Neuronal stem cell (in vitro differentiated cells): ENCODE measurements at regions not wholly inside any gene's neighbourhood (a gene's known extent, or its start where the extent isn't known, plus 50 kb on each side); places are given as distances from the start of the nearest gene placed in this dataset.
A peak's percentile ranks its signal among the peaks of the same experiment; 100 is the strongest.

Source experiments
- DNase-seq: peaks from one replicate; pipeline ENCODE4 v3.0.0-alpha.2; 2013; ENCODE audit warnings: low spot score
- H2AFZ ChIP-seq: one replicate; pipeline ENCODE4 v1.6.1; 2013; ENCODE audit warnings: mild to moderate bottlenecking, low read length, inconsistent platforms
- H2AK5ac ChIP-seq: 2 replicates; pipeline ENCODE4 v1.6.1; 2013; ENCODE audit warnings: low read depth, mild to moderate bottlenecking, inconsistent platforms, low read length, moderate library complexity, mixed read lengths
- H2BK120ac ChIP-seq: 2 replicates; pipeline ENCODE4 v1.6.1; 2013; ENCODE audit warnings: low read depth, mild to moderate bottlenecking, inconsistent platforms, low read length, moderate library complexity, mixed read lengths
- H2BK12ac ChIP-seq: one replicate; pipeline ENCODE4 v1.6.1; 2013; ENCODE audit warnings: low read length, inconsistent platforms
- H2BK15ac ChIP-seq: 2 replicates; pipeline ENCODE4 v1.6.1; 2013; ENCODE audit warnings: mild to moderate bottlenecking, low read length, inconsistent platforms, mixed read lengths
- H2BK5ac ChIP-seq: one replicate; pipeline ENCODE4 v1.6.1; 2013; ENCODE audit warnings: inconsistent platforms, mild to moderate bottlenecking, low read length, moderate library complexity
- H3K14ac ChIP-seq: one replicate; pipeline ENCODE4 v1.6.1; 2013; ENCODE audit warnings: low read length, inconsistent platforms
- H3K18ac ChIP-seq: 2 replicates; pipeline ENCODE4 v1.6.1; 2013; ENCODE audit warnings: low read length, inconsistent platforms
- H3K23ac ChIP-seq: 2 replicates; pipeline ENCODE4 v1.6.1; 2013; ENCODE audit warnings: low read depth, mild to moderate bottlenecking, mixed read lengths, low read length, inconsistent platforms; ENCODE audit not compliant: poor library complexity
- H3K27ac ChIP-seq: replicated peaks from 3 replicates; pipeline ENCODE4 v1.5.1; 2013; ENCODE audit warnings: low read length, inconsistent platforms
- H3K27me3 ChIP-seq, 3 experiments: 2 replicates each; pipeline ENCODE4 v1.6.1; 2013; ENCODE audit warnings: low read length in 3 of 3, mild to moderate bottlenecking in 2 of 3, inconsistent platforms in 1 of 3, low read depth in 1 of 3, mixed read lengths in 1 of 3, moderate library complexity in 1 of 3; ENCODE audit not compliant: control insufficient read depth in 3 of 3, insufficient read depth in 3 of 3
- H3K36me3 ChIP-seq, 2 donors: replicated peaks in 1 of 2; 2 replicates each; pipeline ENCODE4 v1.6.1; 2013; ENCODE audit warnings: low read length in 2 of 2; ENCODE audit not compliant: control insufficient read depth in 2 of 2, insufficient read depth in 2 of 2
- H3K4ac ChIP-seq: 2 replicates; pipeline ENCODE4 v1.6.1; 2013; ENCODE audit warnings: inconsistent platforms, mild to moderate bottlenecking, low read length, moderate library complexity
- H3K4me1 ChIP-seq, 2 donors: 1 replicate in 1 of 2; 2 replicates in 1 of 2; pipeline ENCODE4 v1.6.1; 2013; ENCODE audit warnings: low read length in 2 of 2, low read depth in 1 of 2; ENCODE audit not compliant: control insufficient read depth in 2 of 2, insufficient read depth in 1 of 2
- H3K4me2 ChIP-seq: one replicate; pipeline ENCODE4 v1.6.1; 2013; ENCODE audit warnings: mild to moderate bottlenecking, low read length, inconsistent platforms; ENCODE audit not compliant: insufficient read depth, poor library complexity, severe bottlenecking
- H3K4me3 ChIP-seq, 2 donors: 2 replicates each; pipeline ENCODE4 v1.5.1; 2013; ENCODE audit warnings: low read length in 2 of 2, mild to moderate bottlenecking in 2 of 2, inconsistent platforms in 1 of 2, moderate library complexity in 1 of 2
- H3K79me1 ChIP-seq: one replicate; pipeline ENCODE4 v1.6.1; 2013; ENCODE audit warnings: low read depth, mild to moderate bottlenecking, inconsistent platforms, low read length, moderate library complexity
- H3K9ac ChIP-seq: one replicate; pipeline ENCODE4 v1.6.1; 2013; ENCODE audit warnings: mild to moderate bottlenecking, low read depth, low read length, inconsistent platforms; ENCODE audit not compliant: poor library complexity
- H3K9me3 ChIP-seq, 2 donors: replicated peaks in 1 of 2; 2 replicates each; pipeline versions ENCODE3 to v1.6.1; 2013; ENCODE audit warnings: low read length in 2 of 2, mild to moderate bottlenecking in 2 of 2, inconsistent platforms in 1 of 2, low read depth in 1 of 2, mixed read lengths in 1 of 2, moderate library complexity in 1 of 2; ENCODE audit not compliant: control insufficient read depth in 2 of 2, insufficient read depth in 1 of 2
- H4K8ac ChIP-seq: one replicate; pipeline ENCODE4 v1.6.1; 2013; ENCODE audit warnings: low read depth, mild to moderate bottlenecking, inconsistent platforms, low read length, moderate library complexity
- H4K91ac ChIP-seq: one replicate; pipeline ENCODE4 v1.6.1; 2013; ENCODE audit warnings: low read length, low read depth, mild to moderate bottlenecking, inconsistent platforms; ENCODE audit not compliant: poor library complexity
- WGBS, 2 donors: extraction: QIAGEN DNeasy Blood & Tissue Kit; methylation state at CpG; one replicate each; pipeline ENCODE4 v1.1.7; 2013; ENCODE audit warnings: missing lambda C conversion rate in 2 of 2, mixed read lengths in 1 of 2; ENCODE audit not compliant: insufficient read length in 2 of 2, insufficient replicate concordance in 1 of 2; ENCODE audit errors: extremely low coverage in 2 of 2; 5-methylcytosine and 5-hydroxymethylcytosine counted together

DNA sequence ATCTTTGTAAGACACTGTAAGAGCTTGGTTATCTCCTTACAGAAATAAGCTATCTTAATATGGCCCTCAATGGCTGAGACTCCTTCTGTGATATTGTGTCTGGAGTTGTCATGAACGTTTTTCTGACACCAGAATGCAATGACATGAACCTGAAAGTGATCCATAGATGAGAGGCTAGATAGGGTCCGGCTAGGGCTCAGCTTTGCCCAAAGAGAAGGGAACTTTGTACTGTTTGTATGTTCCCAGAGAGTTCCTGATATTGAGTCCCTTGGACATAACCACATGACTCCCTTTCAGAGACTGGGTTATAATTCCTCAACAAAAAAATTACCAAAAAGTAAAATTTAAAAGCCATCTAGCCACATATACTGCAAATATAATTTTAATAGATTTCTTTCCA is 575.8 kb upstream of the CLINT1 start:
- no peak overlapping the region for H3K9ac ChIP-seq
- H3K4me2 ChIP-seq = no peak overlapping the region
- H2BK120ac ChIP-seq = no peak overlapping the region
- H2AFZ ChIP-seq = no peak overlapping the region
- no peaks in the 10 kb centered on the region for H3K36me3 ChIP-seq
- no peaks in the 10 kb centered on the region for H3K27me3 ChIP-seq
- H4K91ac ChIP-seq = no peak overlapping the region
- H2AK5ac ChIP-seq = no peak overlapping the region
- H4K8ac ChIP-seq = no peak overlapping the region
- H3K4me1 ChIP-seq = no peaks in the 10 kb centered on the region
- H3K79me1 ChIP-seq = no peaks in the 10 kb centered on the region
- no peak overlapping the region for H2BK12ac ChIP-seq
- H3K23ac ChIP-seq = no peak overlapping the region
- no peak overlapping the region for H2BK5ac ChIP-seq
- no peak overlapping the region for H3K18ac ChIP-seq
- H3K27ac ChIP-seq = no peak overlapping the region
- WGBS, 2 donors = no CpG with 5 or more reads among the region's 2 CpGs
- H3K4ac ChIP-seq = no peak overlapping the region
- H3K14ac ChIP-seq = no peak overlapping the region
- no peak for DNase-seq
- no peak overlapping the region for H3K4me3 ChIP-seq
- no peak overlapping the region for H2BK15ac ChIP-seq
- no peaks in the 10 kb centered on the region for H3K9me3 ChIP-seq

DNA sequence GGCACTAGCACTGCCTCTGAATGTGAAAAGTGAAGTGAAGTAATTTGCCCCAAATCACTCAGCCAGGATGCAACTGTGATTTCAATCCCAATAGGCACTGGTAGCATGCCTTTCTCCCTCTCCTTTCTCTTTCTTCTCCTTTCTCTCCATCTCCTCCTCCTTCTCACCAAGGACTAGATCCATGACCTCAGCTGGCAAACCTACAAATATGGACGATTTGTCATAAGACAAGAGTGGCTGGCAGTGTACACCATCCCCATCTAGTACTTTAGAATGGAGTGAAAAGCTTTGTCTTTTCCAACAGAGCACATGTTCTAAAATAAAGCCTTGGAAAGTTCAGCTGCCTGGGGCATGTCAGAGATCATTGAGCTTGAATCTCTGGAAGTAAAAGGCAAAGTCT is 574.7 kb upstream of the CLINT1 start:
- no CpG with 5 or more reads among the region's 1 CpG for WGBS, 2 donors
- H2BK15ac ChIP-seq = no peak overlapping the region
- H3K27me3 ChIP-seq = no peaks in the 10 kb centered on the region
- no peak for DNase-seq
- H3K9ac ChIP-seq = no peak overlapping the region
- no peak overlapping the region for H2BK5ac ChIP-seq
- no peak overlapping the region for H4K8ac ChIP-seq
- no peak overlapping the region for H3K4me2 ChIP-seq
- no peak overlapping the region for H3K14ac ChIP-seq
- H2AK5ac ChIP-seq = no peak overlapping the region
- H4K91ac ChIP-seq = no peak overlapping the region
- H3K23ac ChIP-seq = no peak overlapping the region
- H2AFZ ChIP-seq = no peak overlapping the region
- H3K4me1 ChIP-seq = no peaks in the 10 kb centered on the region
- no peak overlapping the region for H3K27ac ChIP-seq
- no peak overlapping the region for H3K18ac ChIP-seq
- no peaks in the 10 kb centered on the region for H3K36me3 ChIP-seq
- no peak overlapping the region for H3K4me3 ChIP-seq
- no peaks in the 10 kb centered on the region for H3K79me1 ChIP-seq
- no peaks in the 10 kb centered on the region for H3K9me3 ChIP-seq
- H3K4ac ChIP-seq = no peak overlapping the region
- no peak overlapping the region for H2BK120ac ChIP-seq
- H2BK12ac ChIP-seq = no peak overlapping the region

- Histone ChIP-seq H3K23ac (no peak overlapping the region), H3K4me3 (no peak overlapping the region), H2AK5ac (no peak overlapping the region), H3K27me3 (no peaks in the 10 kb centered on the region), H4K91ac (no peak overlapping the region), H4K8ac (no peak overlapping the region), H3K36me3 (no peaks in the 10 kb centered on the region), H2BK5ac (no peak overlapping the region), H3K79me1 (no peaks in the 10 kb centered on the region), H2AFZ (peak overlapping the region; percentile 18), H2BK15ac (no peak overlapping the region), H3K9me3 (no peaks in the 10 kb centered on the region), H3K4me1 (no peaks in the 10 kb centered on the region), H2BK12ac (no peak overlapping the region), H2BK120ac (no peak overlapping the region), H3K18ac (no peak overlapping the region), H3K14ac (no peak overlapping the region), H3K4ac (no peak overlapping the region), H3K27ac (no peak overlapping the region), H3K4me2 (no peak overlapping the region), H3K9ac (no peak overlapping the region)
- DNase-seq = no peak
- no CpG with 5 or more reads among the region's 1 CpG for WGBS, 2 donors
Measured at GRCh38 chr5:158431369-158432029, 572.6 kb upstream of the CLINT1 start.

- H4K8ac ChIP-seq = no peak overlapping the region
- WGBS, 2 donors = no CpG with 5 or more reads among the region's 2 CpGs
- no peak overlapping the region for H3K27ac ChIP-seq
Measured at GRCh38 chr5:158430798-158431167, 571.8 kb upstream of the CLINT1 start.

More at GRCh38 chr5:158430798-158431167, 571.8 kb upstream of the CLINT1 start:
- Histone ChIP-seq H3K9ac (no peak overlapping the region), H2AK5ac (no peak overlapping the region), H3K4me3 (no peak overlapping the region), H3K18ac (no peak overlapping the region), H3K36me3 (no peaks in the 10 kb centered on the region), H3K27me3 (no peaks in the 10 kb centered on the region), H3K14ac (no peak overlapping the region), H2BK12ac (no peak overlapping the region), H3K23ac (no peak overlapping the region), H3K4me1 (no peaks in the 10 kb centered on the region), H4K91ac (no peak overlapping the region), H3K9me3 (no peaks in the 10 kb centered on the region), H3K4ac (no peak overlapping the region), H2AFZ (no peak overlapping the region), H2BK120ac (no peak overlapping the region), H2BK15ac (no peak overlapping the region), H2BK5ac (no peak overlapping the region), H3K79me1 (no peaks in the 10 kb centered on the region), H3K4me2 (no peak overlapping the region)
- no peak for DNase-seq
